GM23338 (cell line): ENCODE measurements at regions not wholly inside any gene's neighbourhood (a gene's known extent, or its start where the extent isn't known, plus 50 kb on each side); places are given as distances from the start of the nearest gene placed in this dataset.

Experiments used
- ATAC-seq: fragments of 200-7000 bp; cut with Tn5 transposase; 3 replicates; pipeline ENCODE4 v1.9.1; 2020
- DNase-seq: peaks from one replicate; pipeline ENCODE4 v3.0.0-alpha.2; 2015; ENCODE audit warnings: low spot score
- H2AFZ ChIP-seq: fragments of 200-600 bp; sonication (generic); 2 replicates; pipeline ENCODE4 v1.8.0; 2016; ENCODE audit warnings: antibody characterized with exemption, mild to moderate bottlenecking, moderate library complexity
- H3F3A ChIP-seq: fragments of 200-600 bp; sonication (generic); replicated peaks from 2 replicates; pipeline ENCODE4 v1.8.0; 2017; ENCODE audit warnings: antibody characterized with exemption, mixed run types, low read depth
- H3K27ac ChIP-seq: fragments of 200-600 bp; sonication (generic); 2 replicates; pipeline ENCODE4 v1.6.1; 2016; ENCODE audit warnings: low read depth
- H3K27me3 ChIP-seq: fragments of 200-600 bp; sonication (generic); 2 replicates; pipeline ENCODE4 v1.8.0; 2016; ENCODE audit warnings: mild to moderate bottlenecking, mixed run types, moderate library complexity; ENCODE audit not compliant: insufficient read depth
- H3K36me3 ChIP-seq: fragments of 200-600 bp; sonication (generic); 2 replicates; pipeline ENCODE4 v1.8.0; 2016; ENCODE audit warnings: mild to moderate bottlenecking; ENCODE audit not compliant: insufficient read depth
- H3K4me1 ChIP-seq: fragments of 200-600 bp; sonication (generic); 2 replicates; pipeline ENCODE4 v1.8.0; 2016; ENCODE audit warnings: mild to moderate bottlenecking, moderate library complexity; ENCODE audit not compliant: insufficient read depth
- H3K4me2 ChIP-seq: fragments of 200-600 bp; sonication (generic); 2 replicates; pipeline ENCODE4 v1.7.1; 2017; ENCODE audit warnings: mixed run types
- H3K4me3 ChIP-seq: fragments of 200-600 bp; sonication (generic); 2 replicates; pipeline ENCODE4 v1.6.1; 2016; ENCODE audit warnings: mixed run types
- H3K79me2 ChIP-seq: fragments of 200-600 bp; sonication (generic); replicated peaks from 2 replicates; pipeline ENCODE4 v1.8.0; 2017; ENCODE audit warnings: mild to moderate bottlenecking; ENCODE audit not compliant: insufficient read depth
- H3K9me2 ChIP-seq: fragments of 200-600 bp; sonication (generic); 2 replicates; pipeline ENCODE4 v1.8.0; 2017; ENCODE audit not compliant: insufficient read depth
- H4K20me1 ChIP-seq: fragments of 200-600 bp; sonication (generic); replicated peaks from 2 replicates; pipeline ENCODE4 v1.8.0; 2017; ENCODE audit warnings: mild to moderate bottlenecking; ENCODE audit not compliant: insufficient read depth
- H3K27ac Mint-ChIP-seq: 2 replicates; pipeline ENCODE4 v1.8.0; 2020; ENCODE audit warnings: inconsistent platforms, mild to moderate bottlenecking, moderate library complexity, mixed read lengths
- H3K27me3 Mint-ChIP-seq: 3 replicates; pipeline ENCODE4 v1.8.0; 2022; ENCODE audit warnings: low read depth, mild to moderate bottlenecking, moderate library complexity, mixed read lengths, inconsistent platforms; ENCODE audit not compliant: insufficient read depth, poor library complexity
- H3K36me3 Mint-ChIP-seq: 3 replicates; pipeline ENCODE4 v1.8.0; 2021; ENCODE audit warnings: low read depth, mild to moderate bottlenecking, inconsistent platforms, moderate library complexity, mixed read lengths
- H3K4me1 Mint-ChIP-seq: 3 replicates; pipeline ENCODE4 v1.8.0; 2020; ENCODE audit warnings: mild to moderate bottlenecking, inconsistent platforms, mixed read lengths
- H3K4me3 Mint-ChIP-seq: 3 replicates; pipeline ENCODE4 v1.8.0; 2021; ENCODE audit warnings: moderate library complexity, mild to moderate bottlenecking, inconsistent platforms, mixed read lengths
- H3K9me3 Mint-ChIP-seq: 3 replicates; pipeline ENCODE4 v1.8.0; 2020; ENCODE audit warnings: moderate library complexity, mild to moderate bottlenecking, inconsistent platforms, mixed read lengths
- CREB1 ChIP-seq: fragments of 250-450 bp; sonication (Bioruptor Pico); IDR thresholded peaks from 2 replicates; pipeline ENCODE4 v1.5.0; 2020; ENCODE audit warnings: low read depth, mild to moderate bottlenecking, moderate library complexity
- EZH2 ChIP-seq: fragments of 200-600 bp; sonication (generic); IDR thresholded peaks from one replicate; pipeline ENCODE4 v1.8.0; 2017; ENCODE audit warnings: antibody characterized with exemption, mild to moderate bottlenecking, low read depth; ENCODE audit not compliant: unreplicated experiment
- EZH2phosphoT487 ChIP-seq: fragments of 200-600 bp; sonication (generic); IDR thresholded peaks from one replicate; pipeline ENCODE4 v1.8.1; 2018; ENCODE audit warnings: antibody characterized with exemption; ENCODE audit not compliant: unreplicated experiment
- JUNB ChIP-seq: IDR thresholded peaks from one replicate; pipeline ENCODE4 v1.6.1; 2016; ENCODE audit warnings: antibody characterized with exemption; ENCODE audit not compliant: unreplicated experiment
- NANOG ChIP-seq: IDR thresholded peaks from 2 replicates; pipeline ENCODE4 v1.6.1; 2016; ENCODE audit warnings: antibody characterized with exemption, borderline replicate concordance
- POLR2AphosphoS5 ChIP-seq: IDR thresholded peaks from 2 replicates; pipeline ENCODE4 v1.6.1; 2016; ENCODE audit warnings: antibody characterized with exemption, low read depth
- STAT1 ChIP-seq: IDR thresholded peaks from one replicate; pipeline ENCODE4 v1.6.1; 2016; ENCODE audit warnings: antibody characterized with exemption; ENCODE audit not compliant: unreplicated experiment
- ZNF114 ChIP-seq: fragments of 250-450 bp; sonication (Bioruptor Pico); IDR thresholded peaks from 2 replicates; pipeline ENCODE4 v1.5.0; 2020; ENCODE audit warnings: mild to moderate bottlenecking, moderate library complexity
- ZNF331 ChIP-seq: fragments of 250-450 bp; sonication (Bioruptor Pico); IDR thresholded peaks from 2 replicates; pipeline ENCODE4 v1.5.0; 2020; ENCODE audit warnings: low read depth, mild to moderate bottlenecking, moderate library complexity
- TF ChIP-seq, protein P1 (sequence below): IDR thresholded peaks from 2 replicates; pipeline ENCODE4 v1.6.1; 2016; ENCODE audit warnings: antibody characterized with exemption
- TF ChIP-seq, protein P2 (sequence below), 2 experiments: fragments of 200-600 bp in 1 of 2; sonication (generic) in 1 of 2; conservative IDR thresholded peaks; 2 replicates each; pipeline versions ENCODE4 v1.5.1 to v1.6.1; 2016 to 2017; ENCODE audit warnings: antibody characterized with exemption in 2 of 2, low read depth in 2 of 2, mild to moderate bottlenecking in 2 of 2, moderate library complexity in 1 of 2
- TF ChIP-seq, protein P3 (sequence below): fragments of 250-450 bp; sonication (Bioruptor Pico); IDR thresholded peaks from 2 replicates; pipeline ENCODE4 v1.5.0; 2020; ENCODE audit warnings: mild to moderate bottlenecking, moderate library complexity
- TF ChIP-seq, protein P4 (sequence below): IDR thresholded peaks from one replicate; pipeline ENCODE4 v1.6.1; 2018; ENCODE audit warnings: antibody characterized with exemption; ENCODE audit not compliant: unreplicated experiment

DNA sequence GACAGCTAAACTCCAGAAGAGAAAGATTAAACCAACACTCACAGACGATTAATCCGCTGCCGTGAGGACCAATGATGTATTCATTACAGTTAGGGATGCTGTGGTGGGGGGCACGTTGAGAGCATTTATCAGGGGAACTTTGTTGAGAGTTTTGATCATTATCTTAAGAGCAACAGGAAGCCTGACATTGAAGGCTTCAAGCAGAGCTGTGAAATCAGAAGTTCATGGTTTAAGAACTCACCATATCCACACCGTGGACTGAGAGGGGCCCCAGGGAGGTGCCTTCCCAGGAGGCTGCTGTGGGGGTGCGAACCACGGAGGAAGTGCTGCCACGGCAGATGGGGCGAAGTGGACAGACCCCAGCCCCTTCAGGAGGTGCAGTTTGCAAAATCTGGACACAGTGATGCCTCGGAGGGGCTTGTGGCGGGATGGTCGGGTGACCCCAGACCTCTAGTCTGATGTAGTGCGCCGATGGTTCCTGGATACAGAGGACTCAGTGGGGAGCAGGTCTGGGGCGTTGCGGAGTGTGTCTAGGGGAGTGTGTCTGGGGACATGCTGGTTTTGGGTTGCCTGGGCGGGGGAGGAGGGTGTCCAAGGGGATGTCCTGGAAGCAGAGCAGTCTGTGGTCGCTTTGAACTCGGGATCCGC lies 73.0 kb downstream of the DIO3 start:
- H3K9me3 Mint-ChIP-seq, result no peaks in the 10 kb centered on the region
- H3K36me3 ChIP-seq, result no peaks in the 10 kb centered on the region
- no peak overlapping the region for H2AFZ ChIP-seq
- no peaks in the 10 kb centered on the region for H3K79me2 ChIP-seq
- H3K4me1 ChIP-seq, result no peaks in the 10 kb centered on the region
- peaks cover 2% of the 10 kb centered on the region; the same call in 1 of the 2 replicates for H3K27me3 ChIP-seq
- no peaks in the 10 kb centered on the region for H3K36me3 Mint-ChIP-seq
- H3K4me3 Mint-ChIP-seq, result no peak overlapping the region
- H3K4me1 Mint-ChIP-seq, result no peaks in the 10 kb centered on the region; the same call in 2 of the 3 replicates
- no peak for TF ChIP-seq EZH2
- no peak for TF ChIP-seq STAT1
- TF ChIP-seq, protein P1, sequence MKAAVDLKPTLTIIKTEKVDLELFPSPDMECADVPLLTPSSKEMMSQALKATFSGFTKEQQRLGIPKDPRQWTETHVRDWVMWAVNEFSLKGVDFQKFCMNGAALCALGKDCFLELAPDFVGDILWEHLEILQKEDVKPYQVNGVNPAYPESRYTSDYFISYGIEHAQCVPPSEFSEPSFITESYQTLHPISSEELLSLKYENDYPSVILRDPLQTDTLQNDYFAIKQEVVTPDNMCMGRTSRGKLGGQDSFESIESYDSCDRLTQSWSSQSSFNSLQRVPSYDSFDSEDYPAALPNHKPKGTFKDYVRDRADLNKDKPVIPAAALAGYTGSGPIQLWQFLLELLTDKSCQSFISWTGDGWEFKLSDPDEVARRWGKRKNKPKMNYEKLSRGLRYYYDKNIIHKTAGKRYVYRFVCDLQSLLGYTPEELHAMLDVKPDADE, result no peak
- TF ChIP-seq JUNB, result no peak
- TF ChIP-seq, protein P2, sequence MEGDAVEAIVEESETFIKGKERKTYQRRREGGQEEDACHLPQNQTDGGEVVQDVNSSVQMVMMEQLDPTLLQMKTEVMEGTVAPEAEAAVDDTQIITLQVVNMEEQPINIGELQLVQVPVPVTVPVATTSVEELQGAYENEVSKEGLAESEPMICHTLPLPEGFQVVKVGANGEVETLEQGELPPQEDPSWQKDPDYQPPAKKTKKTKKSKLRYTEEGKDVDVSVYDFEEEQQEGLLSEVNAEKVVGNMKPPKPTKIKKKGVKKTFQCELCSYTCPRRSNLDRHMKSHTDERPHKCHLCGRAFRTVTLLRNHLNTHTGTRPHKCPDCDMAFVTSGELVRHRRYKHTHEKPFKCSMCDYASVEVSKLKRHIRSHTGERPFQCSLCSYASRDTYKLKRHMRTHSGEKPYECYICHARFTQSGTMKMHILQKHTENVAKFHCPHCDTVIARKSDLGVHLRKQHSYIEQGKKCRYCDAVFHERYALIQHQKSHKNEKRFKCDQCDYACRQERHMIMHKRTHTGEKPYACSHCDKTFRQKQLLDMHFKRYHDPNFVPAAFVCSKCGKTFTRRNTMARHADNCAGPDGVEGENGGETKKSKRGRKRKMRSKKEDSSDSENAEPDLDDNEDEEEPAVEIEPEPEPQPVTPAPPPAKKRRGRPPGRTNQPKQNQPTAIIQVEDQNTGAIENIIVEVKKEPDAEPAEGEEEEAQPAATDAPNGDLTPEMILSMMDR (conservative IDR thresholded peaks at IDR 0.05; ENCODE audit: low read depth in 2 of 2), result no peak
- TF ChIP-seq, protein P3, sequence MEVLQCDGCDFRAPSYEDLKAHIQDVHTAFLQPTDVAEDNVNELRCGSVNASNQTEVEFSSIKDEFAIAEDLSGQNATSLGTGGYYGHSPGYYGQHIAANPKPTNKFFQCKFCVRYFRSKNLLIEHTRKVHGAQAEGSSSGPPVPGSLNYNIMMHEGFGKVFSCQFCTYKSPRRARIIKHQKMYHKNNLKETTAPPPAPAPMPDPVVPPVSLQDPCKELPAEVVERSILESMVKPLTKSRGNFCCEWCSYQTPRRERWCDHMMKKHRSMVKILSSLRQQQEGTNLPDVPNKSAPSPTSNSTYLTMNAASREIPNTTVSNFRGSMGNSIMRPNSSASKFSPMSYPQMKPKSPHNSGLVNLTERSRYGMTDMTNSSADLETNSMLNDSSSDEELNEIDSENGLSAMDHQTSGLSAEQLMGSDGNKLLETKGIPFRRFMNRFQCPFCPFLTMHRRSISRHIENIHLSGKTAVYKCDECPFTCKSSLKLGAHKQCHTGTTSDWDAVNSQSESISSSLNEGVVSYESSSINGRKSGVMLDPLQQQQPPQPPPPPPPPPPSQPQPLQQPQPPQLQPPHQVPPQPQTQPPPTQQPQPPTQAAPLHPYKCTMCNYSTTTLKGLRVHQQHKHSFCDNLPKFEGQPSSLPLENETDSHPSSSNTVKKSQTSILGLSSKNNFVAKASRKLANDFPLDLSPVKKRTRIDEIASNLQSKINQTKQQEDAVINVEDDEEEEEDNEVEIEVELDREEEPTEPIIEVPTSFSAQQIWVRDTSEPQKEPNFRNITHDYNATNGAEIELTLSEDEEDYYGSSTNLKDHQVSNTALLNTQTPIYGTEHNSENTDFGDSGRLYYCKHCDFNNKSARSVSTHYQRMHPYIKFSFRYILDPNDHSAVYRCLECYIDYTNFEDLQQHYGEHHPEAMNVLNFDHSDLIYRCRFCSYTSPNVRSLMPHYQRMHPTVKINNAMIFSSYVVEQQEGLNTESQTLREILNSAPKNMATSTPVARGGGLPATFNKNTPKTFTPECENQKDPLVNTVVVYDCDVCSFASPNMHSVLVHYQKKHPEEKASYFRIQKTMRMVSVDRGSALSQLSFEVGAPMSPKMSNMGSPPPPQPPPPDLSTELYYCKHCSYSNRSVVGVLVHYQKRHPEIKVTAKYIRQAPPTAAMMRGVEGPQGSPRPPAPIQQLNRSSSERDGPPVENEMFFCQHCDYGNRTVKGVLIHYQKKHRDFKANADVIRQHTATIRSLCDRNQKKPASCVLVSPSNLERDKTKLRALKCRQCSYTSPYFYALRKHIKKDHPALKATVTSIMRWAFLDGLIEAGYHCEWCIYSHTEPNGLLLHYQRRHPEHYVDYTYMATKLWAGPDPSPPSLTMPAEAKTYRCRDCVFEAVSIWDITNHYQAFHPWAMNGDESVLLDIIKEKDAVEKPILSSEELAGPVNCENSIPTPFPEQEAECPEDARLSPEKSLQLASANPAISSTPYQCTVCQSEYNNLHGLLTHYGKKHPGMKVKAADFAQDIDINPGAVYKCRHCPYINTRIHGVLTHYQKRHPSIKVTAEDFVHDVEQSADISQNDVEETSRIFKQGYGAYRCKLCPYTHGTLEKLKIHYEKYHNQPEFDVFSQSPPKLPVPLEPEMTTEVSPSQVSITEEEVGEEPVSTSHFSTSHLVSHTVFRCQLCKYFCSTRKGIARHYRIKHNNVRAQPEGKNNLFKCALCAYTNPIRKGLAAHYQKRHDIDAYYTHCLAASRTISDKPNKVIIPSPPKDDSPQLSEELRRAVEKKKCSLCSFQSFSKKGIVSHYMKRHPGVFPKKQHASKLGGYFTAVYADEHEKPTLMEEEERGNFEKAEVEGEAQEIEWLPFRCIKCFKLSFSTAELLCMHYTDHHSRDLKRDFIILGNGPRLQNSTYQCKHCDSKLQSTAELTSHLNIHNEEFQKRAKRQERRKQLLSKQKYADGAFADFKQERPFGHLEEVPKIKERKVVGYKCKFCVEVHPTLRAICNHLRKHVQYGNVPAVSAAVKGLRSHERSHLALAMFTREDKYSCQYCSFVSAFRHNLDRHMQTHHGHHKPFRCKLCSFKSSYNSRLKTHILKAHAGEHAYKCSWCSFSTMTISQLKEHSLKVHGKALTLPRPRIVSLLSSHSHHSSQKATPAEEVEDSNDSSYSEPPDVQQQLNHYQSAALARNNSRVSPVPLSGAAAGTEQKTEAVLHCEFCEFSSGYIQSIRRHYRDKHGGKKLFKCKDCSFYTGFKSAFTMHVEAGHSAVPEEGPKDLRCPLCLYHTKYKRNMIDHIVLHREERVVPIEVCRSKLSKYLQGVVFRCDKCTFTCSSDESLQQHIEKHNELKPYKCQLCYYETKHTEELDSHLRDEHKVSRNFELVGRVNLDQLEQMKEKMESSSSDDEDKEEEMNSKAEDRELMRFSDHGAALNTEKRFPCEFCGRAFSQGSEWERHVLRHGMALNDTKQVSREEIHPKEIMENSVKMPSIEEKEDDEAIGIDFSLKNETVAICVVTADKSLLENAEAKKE (CRISPR knock-in tag), result no peak
- TF ChIP-seq EZH2phosphoT487, result no peak
- no peak for TF ChIP-seq ZNF331 (CRISPR knock-in tag)
- no peak for TF ChIP-seq POLR2AphosphoS5
- no peak for TF ChIP-seq ZNF114 (CRISPR knock-in tag)
- TF ChIP-seq, protein P4, sequence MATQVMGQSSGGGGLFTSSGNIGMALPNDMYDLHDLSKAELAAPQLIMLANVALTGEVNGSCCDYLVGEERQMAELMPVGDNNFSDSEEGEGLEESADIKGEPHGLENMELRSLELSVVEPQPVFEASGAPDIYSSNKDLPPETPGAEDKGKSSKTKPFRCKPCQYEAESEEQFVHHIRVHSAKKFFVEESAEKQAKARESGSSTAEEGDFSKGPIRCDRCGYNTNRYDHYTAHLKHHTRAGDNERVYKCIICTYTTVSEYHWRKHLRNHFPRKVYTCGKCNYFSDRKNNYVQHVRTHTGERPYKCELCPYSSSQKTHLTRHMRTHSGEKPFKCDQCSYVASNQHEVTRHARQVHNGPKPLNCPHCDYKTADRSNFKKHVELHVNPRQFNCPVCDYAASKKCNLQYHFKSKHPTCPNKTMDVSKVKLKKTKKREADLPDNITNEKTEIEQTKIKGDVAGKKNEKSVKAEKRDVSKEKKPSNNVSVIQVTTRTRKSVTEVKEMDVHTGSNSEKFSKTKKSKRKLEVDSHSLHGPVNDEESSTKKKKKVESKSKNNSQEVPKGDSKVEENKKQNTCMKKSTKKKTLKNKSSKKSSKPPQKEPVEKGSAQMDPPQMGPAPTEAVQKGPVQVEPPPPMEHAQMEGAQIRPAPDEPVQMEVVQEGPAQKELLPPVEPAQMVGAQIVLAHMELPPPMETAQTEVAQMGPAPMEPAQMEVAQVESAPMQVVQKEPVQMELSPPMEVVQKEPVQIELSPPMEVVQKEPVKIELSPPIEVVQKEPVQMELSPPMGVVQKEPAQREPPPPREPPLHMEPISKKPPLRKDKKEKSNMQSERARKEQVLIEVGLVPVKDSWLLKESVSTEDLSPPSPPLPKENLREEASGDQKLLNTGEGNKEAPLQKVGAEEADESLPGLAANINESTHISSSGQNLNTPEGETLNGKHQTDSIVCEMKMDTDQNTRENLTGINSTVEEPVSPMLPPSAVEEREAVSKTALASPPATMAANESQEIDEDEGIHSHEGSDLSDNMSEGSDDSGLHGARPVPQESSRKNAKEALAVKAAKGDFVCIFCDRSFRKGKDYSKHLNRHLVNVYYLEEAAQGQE, result no peak
- TF ChIP-seq NANOG, result no peak
- no peak for TF ChIP-seq CREB1 (CRISPR knock-in tag)
- no peaks in the 10 kb centered on the region for H3F3A ChIP-seq
- H3K27ac Mint-ChIP-seq, result no peak overlapping the region
- peaks cover 2% of the 10 kb centered on the region for H3K27me3 Mint-ChIP-seq
- no peak for ATAC-seq
- H3K9me2 ChIP-seq, result 0 out of 2 replicates have a peak, but pooled peaks cover 3% of the 10 kb centered on the region
- H4K20me1 ChIP-seq, result no peaks in the 10 kb centered on the region
- H3K27ac ChIP-seq, result no peak overlapping the region
- DNase-seq, result no peak
- no peak overlapping the region for H3K4me3 ChIP-seq
- H3K4me2 ChIP-seq, result no peak overlapping the region
